Stimulated activated CD4-positive, alpha-beta T cell treated with anti-CD3 and anti-CD28 coated beads, Interleukin-15, amount 100 ng/mL, for 1 hour (primary cell): ENCODE measurements at regions not wholly inside any gene's neighbourhood (a gene's known extent, or its start where the extent isn't known, plus 50 kb on each side); places are given as distances from the start of the nearest gene placed in this dataset.
"Not testable (repeated sequence)": the region's sequence is repeated elsewhere in the genome, so short reads cannot be mapped to it uniquely, and the experiment has no call there.

Experiments
- DNase-seq, 2 donors: peaks; one replicate each; pipeline ENCODE4 v3.0.0-alpha.2; 2020; ENCODE audit warnings: low read depth in 1 of 2, low spot score in 1 of 2

DNA sequence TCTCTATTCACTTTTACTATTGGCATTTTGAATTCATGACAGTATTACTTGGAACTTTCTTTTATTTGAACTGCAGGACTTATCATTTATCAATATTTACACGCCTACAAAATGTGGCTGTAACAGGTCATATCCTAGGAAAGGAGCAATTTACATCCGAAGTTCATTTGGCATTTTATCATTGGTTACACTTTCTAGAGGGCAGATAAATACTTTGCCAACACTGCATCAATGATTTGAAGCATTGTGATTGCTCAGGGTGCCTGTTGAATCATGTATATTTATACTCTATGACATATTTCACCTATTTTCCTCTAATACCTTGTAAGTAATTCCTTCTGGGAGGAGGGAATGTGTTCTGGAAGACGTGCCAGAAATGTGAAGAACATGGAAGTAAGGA, 136.7 kb downstream of the MID1IP1 start:
- DNase-seq = no peak

GRCh38 chrX:38939067-38939466, 137.8 kb downstream of the MID1IP1 start:
- no peak for DNase-seq

GRCh38 chrX:38940547-38940946, 139.3 kb downstream of the MID1IP1 start:
- no peak for DNase-seq

- no peak for DNase-seq
Measured at GRCh38 chrX:38941675-38942074, 140.4 kb downstream of the MID1IP1 start.

GRCh38 chrX:38943120-38943519, 141.9 kb downstream of the MID1IP1 start:
- DNase-seq = no peak

GRCh38 chrX:38948046-38948445, 146.8 kb downstream of the MID1IP1 start:
- no peak for DNase-seq

DNA sequence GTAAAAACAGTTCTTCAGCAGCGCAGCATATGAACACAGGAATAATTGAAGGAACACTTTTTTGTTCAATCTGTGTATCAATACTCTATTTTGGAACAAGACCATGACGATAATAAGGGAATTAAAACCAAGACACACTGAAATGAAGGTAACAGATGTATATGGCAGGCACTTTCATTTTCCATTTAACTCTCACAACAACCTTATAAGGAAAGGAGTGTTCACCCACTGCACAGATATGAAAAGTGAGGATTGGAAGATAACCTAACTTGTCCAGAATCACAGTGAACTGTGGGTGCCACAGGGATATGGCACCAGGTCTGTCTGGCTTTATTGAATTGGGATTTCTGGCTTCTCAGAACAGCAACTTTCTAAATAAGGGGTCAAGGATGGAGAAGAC, 153.3 kb downstream of the MID1IP1 start:
- DNase-seq = no peak

DNA sequence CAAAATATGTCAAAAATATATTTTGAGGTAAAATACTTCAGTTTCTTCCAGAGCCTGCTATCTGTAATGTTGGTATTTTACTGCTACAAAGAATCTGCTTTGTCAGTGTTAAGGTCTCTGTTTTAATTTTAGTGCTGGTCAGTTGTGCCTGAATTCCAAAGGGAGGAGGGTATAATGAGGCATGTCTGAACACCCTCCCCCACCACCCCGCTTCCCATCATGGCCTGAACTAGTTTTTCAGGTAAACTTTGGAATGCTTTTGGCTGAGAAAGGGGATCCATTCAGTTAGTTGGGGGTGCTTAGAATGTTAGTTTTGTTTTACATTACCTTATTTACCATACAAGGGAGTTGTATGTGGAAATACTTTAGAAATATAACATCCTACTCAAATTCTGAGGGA, 158.5 kb downstream of the MID1IP1 start:
- DNase-seq = no peak

- no peak for DNase-seq
Measured at GRCh38 chrX:38960137-38960536, 158.9 kb downstream of the MID1IP1 start.

- no peak for DNase-seq
Measured at GRCh38 chrX:38961936-38962335, 160.7 kb downstream of the MID1IP1 start.

DNA sequence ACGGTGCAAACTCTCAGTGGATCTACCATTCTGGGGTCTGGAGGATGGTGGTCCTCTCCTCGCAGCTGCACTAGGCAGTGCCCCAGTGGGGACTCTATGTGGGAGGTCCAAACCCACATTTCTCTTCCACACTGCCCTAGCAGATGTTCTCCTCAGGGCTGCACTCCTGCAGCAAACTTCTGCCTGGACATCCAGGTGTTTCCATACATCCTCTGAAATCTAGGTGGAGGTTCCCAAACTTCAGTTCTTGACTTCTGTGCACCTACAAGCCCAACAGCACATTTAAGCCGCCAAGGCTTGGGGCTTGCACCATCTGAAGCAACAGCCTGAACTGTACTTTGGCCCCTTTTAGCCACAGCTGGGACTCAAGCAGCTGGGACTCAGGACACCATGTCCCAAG, 162.0 kb downstream of the MID1IP1 start:
- DNase-seq = not testable (repeated sequence)

DNA sequence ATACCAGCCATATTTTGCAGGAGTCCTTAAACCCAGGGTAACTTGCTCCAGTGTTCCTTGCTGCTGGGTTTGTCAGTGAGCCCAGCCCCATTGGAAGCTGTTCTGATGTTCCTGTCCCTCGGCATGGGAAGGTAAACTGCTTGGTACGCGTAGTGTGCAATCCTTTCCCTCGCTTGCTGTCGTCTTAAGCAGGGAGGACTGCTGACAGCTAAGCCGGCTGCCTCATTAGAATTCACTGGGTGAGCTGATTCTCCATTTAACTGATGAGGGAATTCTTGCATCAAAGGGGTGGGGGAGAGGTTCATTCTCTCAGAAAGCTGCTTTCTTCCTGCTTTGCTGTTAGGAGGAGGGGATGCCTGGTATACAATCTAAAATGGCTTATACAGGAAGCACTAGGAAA, 164.6 kb downstream of the MID1IP1 start:
- no peak for DNase-seq

GRCh38 chrX:38968344-38969216, 167.3 kb downstream of the MID1IP1 start:
- no peak for DNase-seq

- DNase-seq = no peak
Measured at GRCh38 chrX:38970074-38970473, 168.8 kb downstream of the MID1IP1 start.

DNA sequence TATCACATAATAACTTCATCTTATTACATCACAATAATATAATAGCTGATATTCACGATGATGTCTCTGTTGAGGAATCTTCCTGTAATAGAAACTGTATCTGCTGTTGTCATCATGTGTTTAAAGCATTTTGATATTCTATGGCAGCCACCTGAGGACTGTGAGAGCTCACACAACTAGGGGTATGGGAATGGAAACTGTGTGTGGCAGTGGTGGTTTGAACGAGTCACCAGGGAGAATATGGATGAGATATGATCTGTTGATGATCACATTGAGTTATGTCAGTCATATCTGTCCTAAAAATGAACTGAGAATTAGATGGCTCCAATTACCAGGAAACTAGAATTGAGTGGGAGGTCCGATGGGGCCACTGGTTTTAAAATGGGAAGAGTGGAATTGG, 169.6 kb downstream of the MID1IP1 start:
- DNase-seq = no peak

- no peak for DNase-seq
Measured at GRCh38 chrX:38973322-38973721, 172.1 kb downstream of the MID1IP1 start.

- no peak for DNase-seq
Measured at GRCh38 chrX:38974542-38974941, 173.3 kb downstream of the MID1IP1 start.

- no peak for DNase-seq
Measured at GRCh38 chrX:38975368-38975942, 174.2 kb downstream of the MID1IP1 start.

- DNase-seq = no peak
Measured at GRCh38 chrX:38982370-38982769, 181.1 kb downstream of the MID1IP1 start.

- DNase-seq = no peak
Measured at GRCh38 chrX:38982843-38983242, 181.6 kb downstream of the MID1IP1 start.

DNA sequence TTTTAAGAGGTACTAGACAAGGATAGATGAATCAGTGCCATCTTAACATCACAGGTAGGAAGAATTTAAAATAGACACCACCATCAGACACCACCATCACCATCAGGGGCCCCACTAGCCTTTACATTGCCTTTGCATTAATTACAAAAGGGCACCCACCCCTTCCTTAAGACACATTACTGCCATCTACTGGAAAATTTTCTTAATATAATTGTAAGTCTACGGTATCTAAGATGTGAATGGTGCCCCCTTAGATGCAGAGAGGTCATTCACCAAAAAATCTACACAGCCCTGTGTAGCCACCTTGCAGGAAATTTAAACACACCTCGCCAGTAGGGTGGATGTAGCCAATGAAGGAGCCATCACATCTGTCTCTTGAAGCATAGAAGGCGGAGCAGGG, 184.1 kb downstream of the MID1IP1 start:
- no peak for DNase-seq

DNA sequence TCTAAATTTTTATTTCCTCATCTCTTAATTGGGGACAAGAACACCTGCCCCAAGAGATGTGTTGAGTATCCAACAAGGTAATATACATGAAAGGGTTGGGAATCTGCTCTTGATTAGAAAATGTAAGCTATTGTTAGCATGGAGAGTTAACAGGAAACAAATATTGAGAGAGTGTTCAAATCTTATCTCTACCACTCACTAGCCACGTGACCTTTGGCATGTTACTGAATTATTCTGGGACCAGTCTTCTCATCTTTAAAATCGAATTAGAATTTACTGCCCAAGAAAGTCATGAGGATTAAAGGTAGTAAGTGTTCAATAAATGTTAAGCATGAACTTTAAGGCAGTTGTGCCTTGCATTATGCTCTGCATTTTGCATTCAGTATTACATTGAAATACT, 184.7 kb downstream of the MID1IP1 start:
- DNase-seq = no peak

- DNase-seq = no peak
Measured at GRCh38 chrX:38986586-38986985, 185.3 kb downstream of the MID1IP1 start.
